IMR-90 (cell line): ENCODE measurements at regions not wholly inside any gene's neighbourhood (a gene's known extent, or its start where the extent isn't known, plus 50 kb on each side); places are given as distances from the start of the nearest gene placed in this dataset.

Source experiments
- ATAC-seq: fragments of 200-7000 bp; cut with Tn5 transposase; 2 replicates; pipeline ENCODE4 v1.9.1; 2020; ENCODE audit warnings: low read depth, mild to moderate bottlenecking, moderate library complexity
- BruUV-seq: library from RNA; stranded (reverse); fragments of 400-500 nt; replicated peaks from 2 replicates; lab custom pipeline; 2021; lab: Mats Ljungman, UMichigan
- CTCF ChIA-PET: fragments of 300-600 bp; formaldehyde crosslinking; extraction: SDS; loops from one replicate; lab custom pipeline; 2021; ENCODE audit warnings: antibody characterized with exemption; lab: Yijun Ruan, JAX
- POLR2A ChIA-PET: fragments of 300-600 bp; sonication (Branson Sonifier 250); formaldehyde crosslinking; loops from one replicate; lab custom pipeline; 2022; ENCODE audit warnings: antibody characterized with exemption; ENCODE audit not compliant: unreplicated experiment; lab: Charles Lee
- DNase-seq: peaks from one replicate; pipeline ENCODE4 v3.0.0; 2013
- H2AFZ ChIP-seq: replicated peaks from 2 replicates; pipeline ENCODE3; 2013; ENCODE audit warnings: low read length, mild to moderate bottlenecking; ENCODE audit not compliant: poor library complexity
- H2AK5ac ChIP-seq: 2 replicates; pipeline ENCODE4 v1.6.1; 2013; ENCODE audit warnings: low read depth, low read length, inconsistent platforms
- H2AK9ac ChIP-seq: replicated peaks from 2 replicates; pipeline ENCODE3; 2013; ENCODE audit warnings: mild to moderate bottlenecking, low read depth, low read length, moderate library complexity; ENCODE audit not compliant: poor library complexity
- H2BK120ac ChIP-seq: 2 replicates; pipeline ENCODE4 v1.6.1; 2013; ENCODE audit warnings: low read depth, low read length, inconsistent platforms
- H2BK15ac ChIP-seq: 3 replicates; pipeline ENCODE4 v1.6.1; 2013; ENCODE audit warnings: low read depth, low read length, inconsistent platforms
- H2BK20ac ChIP-seq: 2 replicates; pipeline ENCODE4 v1.6.1; 2013; ENCODE audit warnings: low read depth, mild to moderate bottlenecking, inconsistent platforms, low read length, moderate library complexity
- H2BK5ac ChIP-seq: 2 replicates; pipeline ENCODE4 v1.6.1; 2013; ENCODE audit warnings: mild to moderate bottlenecking, low read depth, low read length, inconsistent platforms; ENCODE audit not compliant: poor library complexity, severe bottlenecking
- H3K14ac ChIP-seq: replicated peaks from 2 replicates; pipeline ENCODE4 v1.6.1; 2013; ENCODE audit warnings: low read depth, low read length, inconsistent platforms
- H3K18ac ChIP-seq: 2 replicates; pipeline ENCODE4 v1.6.1; 2013; ENCODE audit warnings: low read depth, low read length, control low read depth
- H3K23ac ChIP-seq: 2 replicates; pipeline ENCODE4 v1.6.1; 2013; ENCODE audit warnings: low read depth, low read length, inconsistent platforms
- H3K27ac ChIP-seq: 2 replicates; pipeline ENCODE4 v1.5.1; 2013; ENCODE audit warnings: mild to moderate bottlenecking, control low read depth, low read length; ENCODE audit not compliant: insufficient read depth
- H3K27me3 ChIP-seq: 2 replicates; pipeline ENCODE4 v1.6.1; 2013; ENCODE audit warnings: low read length; ENCODE audit not compliant: control insufficient read depth, insufficient read depth
- H3K36me3 ChIP-seq: 2 replicates; pipeline ENCODE4 v1.6.1; 2013; ENCODE audit warnings: low read length, mixed read lengths; ENCODE audit not compliant: control insufficient read depth, insufficient read depth
- H3K4ac ChIP-seq: 2 replicates; pipeline ENCODE4 v1.6.1; 2013; ENCODE audit warnings: low read depth, low read length, inconsistent platforms
- H3K4me1 ChIP-seq: 2 replicates; pipeline ENCODE4 v1.6.1; 2013; ENCODE audit warnings: low read length, mixed read lengths; ENCODE audit not compliant: control insufficient read depth, insufficient read depth
- H3K4me2 ChIP-seq: 2 replicates; pipeline ENCODE4 v1.6.1; 2013; ENCODE audit warnings: low read depth, mild to moderate bottlenecking, control low read depth, low read length, moderate library complexity
- H3K4me3 ChIP-seq: 2 replicates; pipeline ENCODE4 v1.5.1; 2013; ENCODE audit warnings: low read depth, mild to moderate bottlenecking, control low read depth, low read length, moderate library complexity; ENCODE audit not compliant: insufficient read depth
- H3K56ac ChIP-seq: 2 replicates; pipeline ENCODE4 v1.6.1; 2013; ENCODE audit warnings: low read length, inconsistent platforms; ENCODE audit not compliant: insufficient read depth; ENCODE audit errors: extremely low read depth
- H3K79me1 ChIP-seq, 2 experiments: 2 replicates each; pipeline ENCODE4 v1.6.1; 2013; ENCODE audit warnings: low read length in 2 of 2, inconsistent platforms in 1 of 2, low read depth in 1 of 2
- H3K9ac ChIP-seq: 2 replicates; pipeline ENCODE4 v1.6.1; 2013; ENCODE audit warnings: low read depth, low read length, control low read depth
- H3K9me1 ChIP-seq: 2 replicates; pipeline ENCODE4 v1.6.1; 2013; ENCODE audit warnings: low read length, inconsistent platforms; ENCODE audit not compliant: insufficient read depth
- H3K9me3 ChIP-seq: 2 replicates; pipeline ENCODE4 v1.6.1; 2013; ENCODE audit warnings: low read length; ENCODE audit not compliant: control insufficient read depth, insufficient read depth
- H4K20me1 ChIP-seq: 2 replicates; pipeline ENCODE4 v1.6.1; 2013; ENCODE audit warnings: low read length, inconsistent platforms; ENCODE audit not compliant: insufficient read depth
- H4K5ac ChIP-seq: 2 replicates; pipeline ENCODE4 v1.6.1; 2013; ENCODE audit warnings: mild to moderate bottlenecking, low read depth, low read length, control low read depth
- H4K8ac ChIP-seq, 2 experiments: 2 replicates each; pipeline ENCODE4 v1.6.1; 2013; ENCODE audit warnings: low read depth in 2 of 2, low read length in 2 of 2, control low read depth in 1 of 2, inconsistent platforms in 1 of 2
- H4K91ac ChIP-seq: 2 replicates; pipeline ENCODE4 v1.6.1; 2013; ENCODE audit warnings: low read depth, low read length, inconsistent platforms; ENCODE audit not compliant: insufficient read depth
- CEBPB ChIP-seq: IDR thresholded peaks from 2 replicates; pipeline ENCODE4 v1.6.1; 2012; ENCODE audit warnings: low read depth, low read length, improper control_type of control experiment
- MAFK ChIP-seq: IDR thresholded peaks from 2 replicates; pipeline ENCODE4 v1.6.1; 2012; ENCODE audit warnings: low read depth, low read length, improper control_type of control experiment
- MXI1 ChIP-seq: IDR thresholded peaks from 2 replicates; pipeline ENCODE4 v1.6.1; 2012; ENCODE audit warnings: low read depth, mild to moderate bottlenecking, low read length, moderate library complexity, borderline replicate concordance
- POLR2A ChIP-seq: IDR thresholded peaks from 2 replicates; pipeline ENCODE4 v1.6.1; 2012; ENCODE audit warnings: mild to moderate bottlenecking, low read depth, low read length
- RCOR1 ChIP-seq: IDR thresholded peaks from 2 replicates; pipeline ENCODE4 v1.6.1; 2012; ENCODE audit warnings: mild to moderate bottlenecking, low read length, improper control_type of control experiment; ENCODE audit not compliant: insufficient replicate concordance
- WGBS, 2 experiments: methylation state at CpG; one replicate each; pipeline versions ENCODE4 v1.1.5 to v1.1.7; 2013; ENCODE audit warnings: missing lambda C conversion rate in 2 of 2; ENCODE audit not compliant: insufficient read length in 1 of 2; ENCODE audit errors: extremely low coverage in 2 of 2; 5-methylcytosine and 5-hydroxymethylcytosine counted together
- dilution Hi-C: fragments of 300-500 bp; cut with HindIII; formaldehyde crosslinking; loops from one replicate; pipeline ENCODE4 v1.14.3; 2018; ENCODE audit warnings: low sequenced_read_pairs; ENCODE audit not compliant: unreplicated experiment
- in situ Hi-C: fragments of 300-500 bp; cut with MboI; formaldehyde crosslinking; loops from 3 replicates; pipeline ENCODE4 v1.14.3; 2019; ENCODE audit warnings: low sequenced_read_pairs, inconsistent platforms, mixed read lengths
- intact Hi-C: fragments of 100-400 bp; cut with micrococcal nuclease; formaldehyde crosslinking; loops from 2 replicates; pipeline ENCODE4 v1.10.0; 2022
- TF ChIP-seq, protein P1 (sequence below): fragments of 150-350 bp; IDR thresholded peaks from 2 replicates; pipeline ENCODE4 v1.6.1; 2017; ENCODE audit warnings: mild to moderate bottlenecking, antibody characterized with exemption, low read length, low read depth

DNA sequence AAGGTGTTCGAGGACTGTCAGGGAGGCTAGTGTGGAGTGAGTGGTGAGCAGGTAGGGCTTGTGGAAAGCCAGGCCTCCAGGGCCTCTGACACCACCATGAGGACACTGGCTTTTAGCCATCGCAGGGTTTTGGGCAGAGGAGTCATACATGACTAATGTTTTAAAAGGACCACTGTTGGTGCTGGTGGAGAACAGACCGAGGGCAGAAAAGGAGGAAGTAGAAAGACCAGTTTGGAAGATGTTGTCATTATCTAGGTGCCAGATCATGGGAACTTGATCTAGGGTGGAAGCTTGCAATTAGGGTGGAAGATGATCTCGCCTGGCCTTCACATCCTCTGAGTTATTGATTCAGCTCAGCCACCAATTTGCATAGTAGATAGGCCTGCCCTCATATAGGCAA lies 144.2 kb downstream of the C12orf75 start:
- H3K27ac ChIP-seq, result no peak overlapping the region
- H3K79me1 ChIP-seq, result no peaks in the 10 kb centered on the region
- H2BK120ac ChIP-seq, result no peak overlapping the region
- no peaks in the 10 kb centered on the region for H3K4me1 ChIP-seq
- H3K4me2 ChIP-seq, result no peak overlapping the region
- H3K18ac ChIP-seq, result no peak overlapping the region
- H2BK5ac ChIP-seq, result no peak overlapping the region
- dilution Hi-C loops (no loop called here), intact Hi-C loops (no loop called here), in situ Hi-C loops (no loop called here)
- no peaks in the 10 kb centered on the region for H3K9me3 ChIP-seq
- no peaks in the 10 kb centered on the region for H3K27me3 ChIP-seq
- no peaks in the 10 kb centered on the region for H3K36me3 ChIP-seq
- no peak overlapping the region for H4K5ac ChIP-seq
- ChIA-PET POLR2A (no interaction called here), CTCF (interaction anchor here (0.7 kb wide), 1 partner anchor 49 kb away, joined by 6 read pairs; no protein-coding TSS in a partner anchor)
- H3K4me3 ChIP-seq, result no peak overlapping the region
- no peak overlapping the region for H2BK15ac ChIP-seq
- no peak overlapping the region for H2BK20ac ChIP-seq
- H4K8ac ChIP-seq, result no peak overlapping the region
- no peak overlapping the region for H3K23ac ChIP-seq
- peak; percentile 22 for DNase-seq
- H4K20me1 ChIP-seq, result no peaks in the 10 kb centered on the region
- ATAC-seq, result no peak
- TF ChIP-seq, protein P1, sequence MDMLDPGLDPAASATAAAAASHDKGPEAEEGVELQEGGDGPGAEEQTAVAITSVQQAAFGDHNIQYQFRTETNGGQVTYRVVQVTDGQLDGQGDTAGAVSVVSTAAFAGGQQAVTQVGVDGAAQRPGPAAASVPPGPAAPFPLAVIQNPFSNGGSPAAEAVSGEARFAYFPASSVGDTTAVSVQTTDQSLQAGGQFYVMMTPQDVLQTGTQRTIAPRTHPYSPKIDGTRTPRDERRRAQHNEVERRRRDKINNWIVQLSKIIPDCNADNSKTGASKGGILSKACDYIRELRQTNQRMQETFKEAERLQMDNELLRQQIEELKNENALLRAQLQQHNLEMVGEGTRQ, result no peak
- TF ChIP-seq POLR2A (no peak), RCOR1 (no peak), CEBPB (no peak), MAFK (no peak), MXI1 (no peak)
- H2AK9ac ChIP-seq, result no peak overlapping the region
- H4K91ac ChIP-seq, result no peak overlapping the region
- no peak overlapping the region for H3K9ac ChIP-seq
- no peak overlapping the region for H2AFZ ChIP-seq
- no peak overlapping the region for H3K56ac ChIP-seq
- H3K14ac ChIP-seq, result no peak overlapping the region
- no peaks in the 10 kb centered on the region; the same call in 1 of the 2 replicates for H3K9me1 ChIP-seq
- no CpG with 5 or more reads among the region's 4 CpGs for WGBS, 2 experiments
- no peak overlapping the region for H2AK5ac ChIP-seq
- no peak overlapping the region for H3K4ac ChIP-seq
- BruUV-seq, result no TSS peak
